C4-2B (cell line): ENCODE measurements at regions not wholly inside any gene's neighbourhood (a gene's known extent, or its start where the extent isn't known, plus 50 kb on each side); places are given as distances from the start of the nearest gene placed in this dataset.

Experiments used
- CTCF ChIP-seq: fragments of 450-650 bp; conservative IDR thresholded peaks from 2 replicates; pipeline ENCODE4 v1.5.1; 2017; ENCODE audit warnings: mild to moderate bottlenecking
- ZFX ChIP-seq: fragments of 450-650 bp; IDR thresholded peaks from 2 replicates; pipeline ENCODE4 v1.6.1; 2017

- TF ChIP-seq CTCF, result no peak
- TF ChIP-seq ZFX, result no peak
Measured at GRCh38 chr1:3992103-3992556, 92.1 kb upstream of the C1orf174 start.
